Right lobe of liver (tissue), 6 donors: ENCODE measurements at regions not wholly inside any gene's neighbourhood (a gene's known extent, or its start where the extent isn't known, plus 50 kb on each side); places are given as distances from the start of the nearest gene placed in this dataset.
"Not testable (repeated sequence)": the region's sequence is repeated elsewhere in the genome, so short reads cannot be mapped to it uniquely, and the experiment has no call there.

ENCODE experiments used
- ATAC-seq, 4 donors: fragments of 200-7000 bp; cut with Tn5 transposase; one replicate each; pipeline ENCODE4 v1.9.1; 2020; ENCODE audit warnings: mild to moderate bottlenecking in 4 of 4, moderate library complexity in 4 of 4
- DNase-seq, 3 donors: peaks; one replicate each; pipeline ENCODE4 v3.0.0-alpha.2; 2020
- H3K27ac ChIP-seq, 3 donors: fragments of 200-600 bp; one replicate each; pipeline ENCODE4 v1.8.0; 2022
- H3K27me3 ChIP-seq, 2 donors: fragments of 200-600 bp; one replicate each; pipeline ENCODE4 v1.8.0; 2022
- H3K36me3 ChIP-seq, 4 donors: fragments of 200-600 bp; sonication (generic) in 1 of 4; one replicate each; pipeline versions ENCODE4 v1.5.1 to v1.8.0; 2017 to 2022; ENCODE audit warnings: control low read depth in 1 of 4
- H3K4me1 ChIP-seq, 4 donors: fragments of 200-600 bp; sonication (generic) in 1 of 4; one replicate each; pipeline versions ENCODE4 v1.5.1 to v1.8.0; 2017 to 2022; ENCODE audit warnings: control low read depth in 1 of 4
- H3K4me3 ChIP-seq, 3 donors: fragments of 200-600 bp; one replicate each; pipeline ENCODE4 v1.8.0; 2022
- H3K9me3 ChIP-seq, 4 donors: fragments of 200-600 bp; sonication (generic) in 1 of 4; one replicate each; pipeline versions ENCODE4 v1.5.1 to v1.8.0; 2017 to 2022; ENCODE audit warnings: control low read depth in 1 of 4
- POLR2A ChIP-seq: fragments of 450-650 bp; IDR thresholded peaks from one replicate; pipeline ENCODE4 v1.6.1; 2017; ENCODE audit warnings: antibody characterized with exemption, mild to moderate bottlenecking
- WGBS: methylation state at CpG from one replicate; pipeline ENCODE4 v1.1.6; 2018; ENCODE audit warnings: low coverage, low lambda C conversion rate; ENCODE audit not compliant: insufficient coverage; ENCODE audit errors: missing lambda C conversion rate; 5-methylcytosine and 5-hydroxymethylcytosine counted together
- intact Hi-C, 2 donors: fragments of 100-400 bp; cut with DNase I; formaldehyde crosslinking; loops; one replicate each; pipeline versions ENCODE4 v1.11.2 to v1.14.1; 2022
- TF ChIP-seq, protein P1 (sequence below), 4 donors: fragments of 200-600 bp in 3 of 4; fragments of 450-650 bp in 1 of 4; IDR thresholded peaks; one replicate each; pipeline versions ENCODE4 v1.5.1 to v1.8.0; 2016 to 2022; ENCODE audit warnings: antibody characterized with exemption in 4 of 4, mild to moderate bottlenecking in 2 of 4
- donor health status: DM: no; HTN: yes; CAD: no.
- donor health status: DM: no; HTN: no; CAD: no.
- donor health status: DM: no; HTN: no; CAD: no.
- donor health status: DM: no; HTN: yes; CAD: no.
- donor health status: DM: no; HTN: yes; CAD: no.

DNA sequence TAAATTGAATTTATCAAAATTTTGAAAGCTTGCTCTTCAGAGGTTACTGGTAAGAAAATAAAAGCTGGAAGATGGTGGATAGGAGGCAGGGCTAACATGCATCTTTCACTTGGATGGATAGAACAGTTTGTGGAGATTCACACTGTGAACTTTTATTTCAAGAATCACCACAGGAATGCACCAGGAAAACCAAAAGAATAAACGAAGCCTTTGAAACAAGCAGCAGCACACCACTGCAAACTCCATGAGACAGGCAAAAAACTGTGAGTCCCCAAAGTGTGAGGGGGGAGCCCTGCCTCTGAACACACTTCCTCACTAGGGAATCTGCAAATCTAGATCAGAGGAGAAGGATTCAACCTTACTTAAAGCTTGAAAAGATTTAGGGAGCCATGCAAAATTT, 122.2 kb downstream of the RTP4 start:
- WGBS: 13% methylated on average over 1 of the region's 1 CpG
- DNase-seq (no peak), ATAC-seq (no peak)
- intact Hi-C loops: no loop called here
- no peak overlapping the region for H3K4me3 ChIP-seq
- no peak overlapping the region for H3K27ac ChIP-seq
- no peaks in the 10 kb centered on the region for H3K9me3 ChIP-seq
- no peaks in the 10 kb centered on the region for H3K4me1 ChIP-seq
- TF ChIP-seq, protein P1, sequence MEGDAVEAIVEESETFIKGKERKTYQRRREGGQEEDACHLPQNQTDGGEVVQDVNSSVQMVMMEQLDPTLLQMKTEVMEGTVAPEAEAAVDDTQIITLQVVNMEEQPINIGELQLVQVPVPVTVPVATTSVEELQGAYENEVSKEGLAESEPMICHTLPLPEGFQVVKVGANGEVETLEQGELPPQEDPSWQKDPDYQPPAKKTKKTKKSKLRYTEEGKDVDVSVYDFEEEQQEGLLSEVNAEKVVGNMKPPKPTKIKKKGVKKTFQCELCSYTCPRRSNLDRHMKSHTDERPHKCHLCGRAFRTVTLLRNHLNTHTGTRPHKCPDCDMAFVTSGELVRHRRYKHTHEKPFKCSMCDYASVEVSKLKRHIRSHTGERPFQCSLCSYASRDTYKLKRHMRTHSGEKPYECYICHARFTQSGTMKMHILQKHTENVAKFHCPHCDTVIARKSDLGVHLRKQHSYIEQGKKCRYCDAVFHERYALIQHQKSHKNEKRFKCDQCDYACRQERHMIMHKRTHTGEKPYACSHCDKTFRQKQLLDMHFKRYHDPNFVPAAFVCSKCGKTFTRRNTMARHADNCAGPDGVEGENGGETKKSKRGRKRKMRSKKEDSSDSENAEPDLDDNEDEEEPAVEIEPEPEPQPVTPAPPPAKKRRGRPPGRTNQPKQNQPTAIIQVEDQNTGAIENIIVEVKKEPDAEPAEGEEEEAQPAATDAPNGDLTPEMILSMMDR (IDR thresholded peaks at IDR 0.05): no peak
- no peak for TF ChIP-seq POLR2A
- H3K27me3 ChIP-seq: no peaks in the 10 kb centered on the region
- no peaks in the 10 kb centered on the region for H3K36me3 ChIP-seq

DNA sequence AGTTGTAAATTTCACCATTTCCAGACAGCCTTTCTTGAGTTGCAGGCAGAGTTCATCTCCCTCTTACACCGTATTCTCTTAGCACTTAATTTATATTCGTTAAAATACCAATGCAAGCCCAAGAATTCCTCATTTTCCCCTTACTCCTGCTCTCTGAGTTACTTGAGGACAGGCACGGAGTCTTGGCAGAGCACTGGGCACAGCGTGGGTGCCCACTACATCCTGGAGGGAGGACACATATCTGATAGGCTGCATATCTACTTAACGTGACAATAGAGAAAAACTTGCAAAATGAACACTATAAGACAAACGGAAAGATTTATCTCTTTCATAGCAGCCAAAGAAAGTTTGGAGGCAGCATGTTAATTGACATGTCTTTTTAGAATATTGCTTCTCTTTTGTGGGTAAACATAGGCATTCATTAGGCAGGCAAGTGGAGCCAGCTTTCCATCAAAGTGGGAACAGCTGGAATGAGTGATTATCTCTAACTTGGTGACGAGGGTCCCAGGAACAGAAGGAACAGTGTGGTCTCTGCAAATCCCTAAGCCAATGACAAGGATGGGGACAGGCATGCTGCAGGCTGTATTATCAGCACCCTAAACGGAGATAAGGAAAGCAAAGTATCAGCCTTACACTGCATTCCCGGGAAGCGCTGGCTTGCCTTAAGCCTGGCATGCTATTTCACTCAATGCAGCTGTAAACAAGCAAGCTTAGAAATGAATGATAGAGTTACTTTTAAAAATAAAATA, 116.5 kb downstream of the RTP4 start:
- no peak for TF ChIP-seq POLR2A
- TF ChIP-seq, protein P1 (IDR thresholded peaks at IDR 0.05): no peak
- no peak overlapping the region for H3K27ac ChIP-seq
- ATAC-seq: no peak
- H3K4me1 ChIP-seq: no peaks in the 10 kb centered on the region
- no peak overlapping the region for H3K4me3 ChIP-seq
- no peak for DNase-seq
- no peaks in the 10 kb centered on the region for H3K27me3 ChIP-seq
- H3K36me3 ChIP-seq: no peaks in the 10 kb centered on the region
- intact Hi-C loops: no loop called here
- no peaks in the 10 kb centered on the region for H3K9me3 ChIP-seq
- WGBS: 25% methylated on average over 10 of the region's 10 CpGs

DNA sequence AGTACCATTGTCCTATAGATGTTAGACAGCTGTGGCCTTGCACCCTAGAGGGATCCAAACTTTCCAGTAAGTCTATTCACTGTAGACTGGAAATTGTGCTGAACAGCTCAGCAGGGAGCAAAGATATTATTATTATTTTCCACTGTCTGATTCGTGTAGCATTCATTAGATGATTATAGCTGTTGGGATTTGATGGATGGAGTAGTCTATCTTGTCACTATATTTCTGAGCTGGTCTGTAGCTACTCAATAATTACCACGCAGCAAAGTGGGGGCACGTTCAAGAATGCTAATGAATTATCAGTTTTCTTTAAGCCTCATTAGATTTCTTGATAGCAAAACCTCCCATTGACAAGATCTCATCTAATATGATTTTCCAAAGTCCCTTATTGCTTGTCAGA, 113.2 kb downstream of the RTP4 start:
- Histone ChIP-seq H3K9me3 (no peaks in the 10 kb centered on the region), H3K27ac (no peak overlapping the region), H3K4me1 (no peaks in the 10 kb centered on the region), H3K36me3 (no peaks in the 10 kb centered on the region), H3K27me3 (no peaks in the 10 kb centered on the region), H3K4me3 (no peak overlapping the region)
- intact Hi-C loops: no loop called here
- no peak for DNase-seq
- TF ChIP-seq POLR2A: no peak
- TF ChIP-seq, protein P1 (IDR thresholded peaks at IDR 0.05): no peak
- no peak for ATAC-seq
- WGBS: 49% methylated on average over 3 of the region's 3 CpGs

DNA sequence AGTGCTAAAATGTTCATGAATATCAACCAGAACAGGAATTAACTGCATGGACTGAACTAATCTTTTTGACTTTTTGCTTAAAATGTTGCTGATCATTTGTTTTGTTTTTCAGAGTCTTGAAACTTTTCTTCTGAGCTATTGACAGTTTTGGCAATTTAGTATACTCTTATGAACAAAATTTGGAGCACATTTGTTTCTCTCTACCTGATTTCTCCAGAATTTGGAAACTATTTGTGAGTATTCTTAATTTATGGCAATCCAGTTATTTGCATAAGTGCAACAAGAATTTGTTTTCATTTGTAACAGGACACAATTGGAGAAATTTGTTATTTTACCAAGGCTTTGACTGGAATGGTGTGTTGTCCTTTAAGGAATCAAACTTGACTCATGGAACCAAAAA, 107.4 kb downstream of the RTP4 start:
- H3K27ac ChIP-seq, H3K9me3 ChIP-seq, intact Hi-C loops, H3K36me3 ChIP-seq, DNase-seq, H3K4me1 ChIP-seq, H3K4me3 ChIP-seq, H3K27me3 ChIP-seq, ATAC-seq: not testable (repeated sequence)

DNA sequence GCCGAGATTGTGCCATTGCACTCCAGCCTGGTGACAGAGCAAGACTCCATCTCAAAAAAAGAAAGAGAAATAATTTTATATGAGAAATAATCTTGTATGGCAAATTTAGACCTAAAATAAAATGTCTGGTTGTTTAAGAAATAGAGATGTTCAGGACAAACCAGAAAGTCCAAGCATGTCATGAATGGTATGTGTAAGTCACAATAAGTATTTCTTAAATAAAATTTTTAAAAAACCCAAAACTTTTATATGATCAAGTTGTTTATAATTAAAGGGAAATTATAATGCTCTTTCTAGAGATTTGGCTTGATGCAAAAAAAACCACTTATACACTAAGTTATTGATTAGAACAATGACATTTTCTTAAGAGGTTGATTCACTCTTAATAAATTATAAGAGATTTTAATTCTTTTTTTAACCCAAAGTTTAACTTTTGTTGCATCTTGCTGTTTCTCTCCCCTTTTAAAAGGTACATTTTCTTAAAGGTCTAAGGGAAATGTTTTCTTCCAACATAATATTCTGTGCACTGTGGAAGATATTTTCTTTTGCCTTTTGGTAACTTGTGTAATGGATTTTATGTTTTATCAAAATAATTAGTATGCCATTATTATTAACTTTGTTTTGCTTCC, 105.7 kb downstream of the RTP4 start:
- Histone ChIP-seq H3K9me3 (no peaks in the 10 kb centered on the region), H3K4me1 (no peaks in the 10 kb centered on the region), H3K27me3 (no peaks in the 10 kb centered on the region), H3K4me3 (no peak overlapping the region), H3K27ac (no peak overlapping the region), H3K36me3 (no peaks in the 10 kb centered on the region)
- ATAC-seq: no peak
- intact Hi-C loops: no loop called here
- no peak for TF ChIP-seq POLR2A
- TF ChIP-seq, protein P1 (IDR thresholded peaks at IDR 0.05): no peak
- DNase-seq: no peak
- 86% methylated on average over 1 of the region's 1 CpG for WGBS

DNA sequence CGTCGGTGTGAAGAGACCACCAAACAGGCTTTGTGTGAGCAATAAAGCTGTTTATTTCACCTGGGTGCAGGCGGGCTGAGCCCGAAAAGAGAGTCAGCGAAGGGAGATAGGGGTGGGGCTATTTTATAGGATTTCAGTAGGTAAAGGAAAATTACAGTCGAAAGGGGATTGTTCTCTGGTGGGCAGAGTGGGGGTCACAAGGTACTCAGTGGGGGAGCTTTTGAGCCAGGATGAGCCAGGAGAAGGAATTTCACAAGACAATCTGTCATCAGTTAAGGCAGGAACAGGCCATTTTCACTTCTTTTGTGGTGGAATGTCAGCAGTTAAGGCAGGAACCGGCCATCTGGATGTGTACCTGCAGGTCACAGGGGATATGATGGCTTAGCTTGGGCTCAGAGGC, 98.1 kb downstream of the RTP4 start:
- DNase-seq, H3K27me3 ChIP-seq, H3K4me1 ChIP-seq, H3K4me3 ChIP-seq, H3K27ac ChIP-seq, ATAC-seq, H3K36me3 ChIP-seq, H3K9me3 ChIP-seq, intact Hi-C loops: not testable (repeated sequence)
- WGBS: 63% methylated on average over 7 of the region's 7 CpGs
